ENCODE measurements at regions not wholly inside any gene's neighbourhood (a gene's known extent, or its start where the extent isn't known, plus 50 kb on each side); places are given as distances from the start of the nearest gene placed in this dataset.

GRCh38 chr7:12124028-12124427 lies 87.1 kb upstream of the TMEM106B start:
- Histone ChIP-seq H2BK15ac (ENCODE audit: low read depth, low read length) (no peak overlapping the region), H3K4me3 (ENCODE audit: insufficient read depth, low read depth, low read length) (no peak overlapping the region), H3K9ac (ENCODE audit: low read depth, low read length) (no peak overlapping the region), H3K23ac (ENCODE audit: low read depth, low read length) (no peak overlapping the region), H3K27ac (ENCODE audit: insufficient read depth, low read length) (no peak overlapping the region), H3K4me1 (ENCODE audit: control insufficient read depth, insufficient read depth, low read length) (no peaks in the 10 kb centered on the region), H3K9me1 (ENCODE audit: insufficient read depth, low read length) (no peaks in the 10 kb centered on the region), H2AFZ (replicated peaks; ENCODE audit: low read length, poor library complexity) (no peak overlapping the region), H3K36me3 (ENCODE audit: control insufficient read depth, insufficient read depth, low read length) (no peaks in the 10 kb centered on the region), H3K56ac (ENCODE audit: extremely low read depth, insufficient read depth, low read length) (no peak overlapping the region), H2BK120ac (ENCODE audit: low read depth, low read length) (no peak overlapping the region), H2BK5ac (ENCODE audit: low read depth, low read length, poor library complexity, severe bottlenecking) (no peak overlapping the region), H4K20me1 (ENCODE audit: insufficient read depth, low read length) (no peaks in the 10 kb centered on the region), H3K9me3 (ENCODE audit: control insufficient read depth, insufficient read depth, low read length) (no peaks in the 10 kb centered on the region), H4K8ac (ENCODE audit: low read depth in 2 of 2, low read length in 2 of 2) (no peak overlapping the region), H3K27me3 (ENCODE audit: control insufficient read depth, insufficient read depth, low read length) (no peaks in the 10 kb centered on the region), H3K4ac (ENCODE audit: low read depth, low read length) (no peak overlapping the region), H4K5ac (ENCODE audit: low read depth, low read length) (no peak overlapping the region), H2BK20ac (ENCODE audit: low read depth, low read length) (no peak overlapping the region), H3K14ac (replicated peaks; ENCODE audit: low read depth, low read length) (no peak overlapping the region), H3K79me1 (ENCODE audit: low read depth in 1 of 2, low read length in 2 of 2) (no peaks in the 10 kb centered on the region), H2AK9ac (replicated peaks; ENCODE audit: low read depth, low read length, poor library complexity) (no peak overlapping the region), H4K91ac (ENCODE audit: insufficient read depth, low read depth, low read length) (no peak overlapping the region), H3K4me2 (ENCODE audit: low read depth, low read length) (no peak overlapping the region), H2AK5ac (ENCODE audit: low read depth, low read length) (no peak overlapping the region), H3K18ac (ENCODE audit: low read depth, low read length) (no peak overlapping the region)
- BruUV-seq (replicated peaks) = no TSS peak
- intact Hi-C loops (cut with micrococcal nuclease) = no loop called here
- ChIA-PET POLR2A (ENCODE audit: unreplicated experiment) (no interaction called here), CTCF (no interaction called here)
- no peak for DNase-seq
- TF ChIP-seq CHD1 (IDR thresholded peaks at IDR 0.05; ENCODE audit: low read depth, low read length) (no peak), BHLHE40 (IDR thresholded peaks at IDR 0.05; ENCODE audit: low read depth, low read length) (no peak), MXI1 (IDR thresholded peaks at IDR 0.05; ENCODE audit: borderline replicate concordance, low read depth, low read length) (no peak)
- ATAC-seq (ENCODE audit: low read depth) = no peak
- no CpG with 5 or more reads among the region's 6 CpGs for WGBS, 2 experiments (ENCODE audit: extremely low coverage in 2 of 2, insufficient read length in 1 of 2)
- dilution Hi-C loops (cut with HindIII; ENCODE audit: low sequenced_read_pairs, unreplicated experiment) = no loop called here
- in situ Hi-C loops (cut with MboI; ENCODE audit: low sequenced_read_pairs) = no loop called here
